ENCODE measurements at regions not wholly inside any gene's neighbourhood (a gene's known extent, or its start where the extent isn't known, plus 50 kb on each side); places are given as distances from the start of the nearest gene placed in this dataset.

DNA sequence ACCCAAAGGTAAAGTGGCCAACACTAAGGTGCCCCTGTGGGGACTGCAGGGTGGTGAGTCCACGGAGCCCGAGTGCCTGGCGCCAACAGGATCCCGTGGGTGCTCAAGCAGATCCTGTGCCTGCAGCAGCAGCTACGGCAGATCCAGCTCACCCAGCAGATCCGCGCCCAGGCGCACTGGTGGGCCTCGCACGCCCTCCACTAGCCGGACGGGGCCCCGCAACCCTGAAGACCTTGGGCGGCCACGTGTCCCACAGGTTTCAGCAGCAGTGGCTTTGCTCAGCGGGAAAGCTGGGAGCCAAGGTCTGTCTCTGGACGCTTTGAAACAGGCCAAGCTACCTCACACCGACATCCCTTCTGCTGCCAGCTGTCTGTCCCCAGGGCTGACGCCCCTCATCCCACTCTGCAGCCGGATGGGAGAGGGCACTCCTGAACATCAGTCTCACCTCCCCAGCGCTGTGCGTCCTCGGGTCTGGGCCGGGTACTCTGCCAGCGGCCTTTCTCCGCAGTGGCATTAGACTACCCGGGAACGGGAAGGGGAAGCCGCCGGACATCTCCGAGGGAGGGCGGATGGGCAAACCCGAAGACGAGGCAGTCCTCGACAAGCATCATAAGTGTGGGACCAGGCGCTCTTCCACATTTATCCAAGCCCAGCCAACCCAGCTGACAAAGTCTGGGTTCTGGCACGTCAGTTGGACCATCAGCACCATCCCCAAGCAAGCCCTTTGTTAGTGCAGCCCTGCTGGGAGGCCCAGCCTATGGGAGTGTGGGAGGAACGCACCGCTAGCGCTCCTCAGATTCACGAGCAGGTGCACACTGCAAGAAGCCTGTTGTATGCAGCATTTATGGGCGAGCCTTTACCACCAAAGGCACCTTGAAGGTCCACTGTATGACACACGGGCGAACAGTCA is 212.6 kb upstream of the UBE2E2 start:
- Mint-ChIP-seq H3K27ac (ENCODE audit: unreplicated experiment) (no peak overlapping the region), H3K9me3 (ENCODE audit: unreplicated experiment) (no peaks in the 10 kb centered on the region), H3K4me3 (ENCODE audit: unreplicated experiment) (no peak overlapping the region), H3K4me1 (ENCODE audit: unreplicated experiment) (no peaks in the 10 kb centered on the region), H3K27me3 (ENCODE audit: unreplicated experiment) (no peaks in the 10 kb centered on the region), H3K36me3 (ENCODE audit: low read depth, unreplicated experiment) (no peaks in the 10 kb centered on the region)
- TF ChIP-seq, protein P1, sequence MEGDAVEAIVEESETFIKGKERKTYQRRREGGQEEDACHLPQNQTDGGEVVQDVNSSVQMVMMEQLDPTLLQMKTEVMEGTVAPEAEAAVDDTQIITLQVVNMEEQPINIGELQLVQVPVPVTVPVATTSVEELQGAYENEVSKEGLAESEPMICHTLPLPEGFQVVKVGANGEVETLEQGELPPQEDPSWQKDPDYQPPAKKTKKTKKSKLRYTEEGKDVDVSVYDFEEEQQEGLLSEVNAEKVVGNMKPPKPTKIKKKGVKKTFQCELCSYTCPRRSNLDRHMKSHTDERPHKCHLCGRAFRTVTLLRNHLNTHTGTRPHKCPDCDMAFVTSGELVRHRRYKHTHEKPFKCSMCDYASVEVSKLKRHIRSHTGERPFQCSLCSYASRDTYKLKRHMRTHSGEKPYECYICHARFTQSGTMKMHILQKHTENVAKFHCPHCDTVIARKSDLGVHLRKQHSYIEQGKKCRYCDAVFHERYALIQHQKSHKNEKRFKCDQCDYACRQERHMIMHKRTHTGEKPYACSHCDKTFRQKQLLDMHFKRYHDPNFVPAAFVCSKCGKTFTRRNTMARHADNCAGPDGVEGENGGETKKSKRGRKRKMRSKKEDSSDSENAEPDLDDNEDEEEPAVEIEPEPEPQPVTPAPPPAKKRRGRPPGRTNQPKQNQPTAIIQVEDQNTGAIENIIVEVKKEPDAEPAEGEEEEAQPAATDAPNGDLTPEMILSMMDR (IDR thresholded peaks at IDR 0.05; ENCODE audit: unreplicated experiment): no peak
- no peak for DNase-seq (ENCODE audit: low spot score)

DNA sequence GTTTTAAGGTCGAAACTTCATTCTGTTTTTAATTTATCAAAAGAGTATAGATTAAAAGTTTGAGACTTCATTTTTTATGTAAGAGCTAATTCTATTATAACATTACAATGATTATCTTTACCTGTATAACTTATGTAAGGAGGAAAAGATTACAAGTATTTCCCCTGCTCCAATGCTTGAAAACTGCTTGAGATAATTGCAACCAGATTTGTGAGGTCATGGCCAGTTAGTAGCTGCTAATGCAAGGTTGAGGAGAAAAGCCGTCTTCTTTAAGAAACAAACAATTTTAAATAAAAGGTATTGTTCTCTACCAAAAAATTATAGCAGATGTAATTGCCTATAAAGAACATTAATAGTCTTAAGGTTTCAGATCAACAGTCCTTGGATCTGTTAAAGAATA is 208.3 kb upstream of the UBE2E2 start:
- no peaks in the 10 kb centered on the region for H3K4me1 Mint-ChIP-seq (ENCODE audit: unreplicated experiment)
- H3K27me3 Mint-ChIP-seq (ENCODE audit: unreplicated experiment): peaks cover 5% of the 10 kb centered on the region
- DNase-seq (ENCODE audit: low spot score): no peak
- H3K9me3 Mint-ChIP-seq (ENCODE audit: unreplicated experiment): no peaks in the 10 kb centered on the region
- H3K4me3 Mint-ChIP-seq (ENCODE audit: unreplicated experiment): no peak overlapping the region
- no peaks in the 10 kb centered on the region for H3K36me3 Mint-ChIP-seq (ENCODE audit: low read depth, unreplicated experiment)
- TF ChIP-seq, protein P1 (IDR thresholded peaks at IDR 0.05; ENCODE audit: unreplicated experiment): no peak
- H3K27ac Mint-ChIP-seq (ENCODE audit: unreplicated experiment): no peak overlapping the region

- Mint-ChIP-seq H3K36me3 (ENCODE audit: low read depth, unreplicated experiment) (no peaks in the 10 kb centered on the region), H3K4me1 (ENCODE audit: unreplicated experiment) (no peaks in the 10 kb centered on the region), H3K27ac (ENCODE audit: unreplicated experiment) (no peak overlapping the region), H3K9me3 (ENCODE audit: unreplicated experiment) (no peaks in the 10 kb centered on the region), H3K4me3 (ENCODE audit: unreplicated experiment) (no peak overlapping the region), H3K27me3 (ENCODE audit: unreplicated experiment) (peaks cover 5% of the 10 kb centered on the region)
- no peak for DNase-seq (ENCODE audit: low spot score)
- TF ChIP-seq, protein P1 (IDR thresholded peaks at IDR 0.05; ENCODE audit: unreplicated experiment): no peak
Observed at GRCh38 chr3:22996920-22997571, 206.1 kb upstream of the UBE2E2 start.

- Mint-ChIP-seq H3K27ac (ENCODE audit: unreplicated experiment) (no peak overlapping the region), H3K9me3 (ENCODE audit: unreplicated experiment) (no peaks in the 10 kb centered on the region), H3K4me3 (ENCODE audit: unreplicated experiment) (no peak overlapping the region), H3K27me3 (ENCODE audit: unreplicated experiment) (peaks cover 5% of the 10 kb centered on the region), H3K4me1 (ENCODE audit: unreplicated experiment) (no peaks in the 10 kb centered on the region), H3K36me3 (ENCODE audit: low read depth, unreplicated experiment) (no peaks in the 10 kb centered on the region)
- TF ChIP-seq, protein P1 (IDR thresholded peaks at IDR 0.05; ENCODE audit: unreplicated experiment): no peak
- DNase-seq (ENCODE audit: low spot score): no peak
Observed at GRCh38 chr3:23000371-23000770, 202.8 kb upstream of the UBE2E2 start.

- H3K27ac Mint-ChIP-seq (ENCODE audit: unreplicated experiment): no peak overlapping the region
- no peaks in the 10 kb centered on the region for H3K9me3 Mint-ChIP-seq (ENCODE audit: unreplicated experiment)
- no peaks in the 10 kb centered on the region for H3K36me3 Mint-ChIP-seq (ENCODE audit: low read depth, unreplicated experiment)
- no peak overlapping the region for H3K4me3 Mint-ChIP-seq (ENCODE audit: unreplicated experiment)
- TF ChIP-seq, protein P1 (IDR thresholded peaks at IDR 0.05; ENCODE audit: unreplicated experiment): no peak
- DNase-seq (ENCODE audit: low spot score): no peak
- peaks cover 1% of the 10 kb centered on the region for H3K27me3 Mint-ChIP-seq (ENCODE audit: unreplicated experiment)
- H3K4me1 Mint-ChIP-seq (ENCODE audit: unreplicated experiment): no peaks in the 10 kb centered on the region
Observed at GRCh38 chr3:23002151-23002550, 201.0 kb upstream of the UBE2E2 start.

Measured in endothelial cell (in vitro differentiated cells).